GM12878 (cell line): ENCODE measurements at regions not wholly inside any gene's neighbourhood (a gene's known extent, or its start where the extent isn't known, plus 50 kb on each side); places are given as distances from the start of the nearest gene placed in this dataset.

ENCODE experiments used
- ATAC-seq: fragments of 200-7000 bp; cut with Tn5 transposase; 3 replicates; pipeline ENCODE4 v1.9.1; 2020; ENCODE audit warnings: mild to moderate bottlenecking, moderate library complexity
- BruUV-seq: library from RNA; stranded (reverse); fragments of 400-500 nt; replicated peaks from 2 replicates; lab custom pipeline; 2021; lab: Mats Ljungman, UMichigan
- CTCF ChIA-PET: fragments of 300-600 bp; sonication (Branson Sonifier 250); formaldehyde crosslinking; extraction: SDS; loops from one replicate; lab custom pipeline; 2021; ENCODE audit warnings: inconsistent platforms; lab: Yijun Ruan, JAX
- POLR2A ChIA-PET: fragments of 350-600 bp; formaldehyde crosslinking; extraction: SDS; loops from one replicate; lab custom pipeline; 2021; ENCODE audit warnings: inconsistent platforms; lab: Charles Lee
- RAD21 ChIA-PET: fragments of 300-600 bp; sonication (Branson Sonifier 250); formaldehyde crosslinking; loops from one replicate; lab custom pipeline; 2023; ENCODE audit warnings: antibody characterized with exemption; ENCODE audit not compliant: unreplicated experiment; lab: Charles Lee
- SMC1A ChIA-PET: fragments of 300-600 bp; sonication (Branson Sonifier 250); formaldehyde crosslinking; loops from one replicate; lab custom pipeline; 2023; ENCODE audit not compliant: unreplicated experiment, uncharacterized antibody; lab: Charles Lee
- DNase-seq: peaks from one replicate; pipeline ENCODE4 v3.0.0-alpha.2; 2011; ENCODE audit warnings: low read depth, low spot score
- FAIRE-seq: peaks from 3 replicates; lab custom pipeline; 2011; peaks lifted over from hg19 to GRCh38; lab: Jason Lieb, UNC
- H2AFZ ChIP-seq: 2 replicates; pipeline ENCODE4 v1.6.0; 2011; ENCODE audit warnings: low read depth, low read length, control low read depth; ENCODE audit not compliant: control insufficient read depth
- H3K27ac ChIP-seq: 2 replicates; pipeline ENCODE4 v1.5.1; 2011; ENCODE audit warnings: control low read depth; ENCODE audit not compliant: control insufficient read depth, insufficient read depth
- H3K27me3 ChIP-seq, 2 experiments: replicated peaks in 1 of 2; 2 replicates each; pipeline versions ENCODE4 v1.6.0 to v1.6.1; 2011; ENCODE audit warnings: low read length in 1 of 2; ENCODE audit not compliant: control insufficient read depth in 2 of 2, insufficient read depth in 2 of 2
- H3K36me3 ChIP-seq, 2 experiments: 2 replicates each; pipeline ENCODE4 v1.5.1; 2011; ENCODE audit warnings: low read length in 1 of 2; ENCODE audit not compliant: control insufficient read depth in 2 of 2, insufficient read depth in 2 of 2
- H3K4me1 ChIP-seq: 2 replicates; pipeline ENCODE4 v1.6.1; 2011; ENCODE audit warnings: mild to moderate bottlenecking, low read length, moderate library complexity, mixed read lengths; ENCODE audit not compliant: control insufficient read depth, insufficient read depth
- H3K4me2 ChIP-seq: 2 replicates; pipeline ENCODE4 v1.6.0; 2011; ENCODE audit warnings: control low read depth; ENCODE audit not compliant: control insufficient read depth, insufficient read depth
- H3K4me3 ChIP-seq: fragments of 200-600 bp; sonication (generic); 2 replicates; pipeline ENCODE4 v1.5.1; 2016
- H3K79me2 ChIP-seq: 2 replicates; pipeline ENCODE4 v1.6.0; 2011; ENCODE audit warnings: low read length; ENCODE audit not compliant: control insufficient read depth, insufficient read depth
- H3K9ac ChIP-seq: 2 replicates; pipeline ENCODE4 v1.8.0; 2011; ENCODE audit warnings: low read length, control low read depth, mixed read lengths; ENCODE audit not compliant: control insufficient read depth, insufficient read depth
- H3K9me3 ChIP-seq: replicated peaks from 3 replicates; pipeline ENCODE4 v1.5.1; 2011; ENCODE audit warnings: mild to moderate bottlenecking, low read length; ENCODE audit not compliant: control insufficient read depth, insufficient read depth
- H4K20me1 ChIP-seq: 2 replicates; pipeline ENCODE4 v1.6.0; 2011; ENCODE audit not compliant: control insufficient read depth, insufficient read depth
- CTCF ChIP-seq, 3 experiments: IDR thresholded peaks in 2 of 3; conservative IDR thresholded peaks in 1 of 3; 2 replicates each; pipeline ENCODE4 v1.5.1; 2011; ENCODE audit warnings: low read depth in 3 of 3, low read length in 3 of 3, mild to moderate bottlenecking in 3 of 3, control low read depth in 2 of 3, moderate library complexity in 2 of 3, inconsistent platforms in 1 of 3, mixed read lengths in 1 of 3; ENCODE audit not compliant: control insufficient read depth in 2 of 3, insufficient read depth in 1 of 3; ENCODE audit errors: extremely low read depth in 1 of 3
- IKZF2 ChIP-seq, 2 experiments: fragments of 450-650 bp; IDR thresholded peaks; 2 replicates each; pipeline ENCODE4 v1.6.1; 2017; ENCODE audit warnings: mild to moderate bottlenecking in 2 of 2, moderate library complexity in 2 of 2
- KAT2A ChIP-seq: conservative IDR thresholded peaks from 2 replicates; pipeline ENCODE4 v1.6.1; 2011; ENCODE audit warnings: low read depth, low read length; ENCODE audit not compliant: control insufficient read depth
- MTA2 ChIP-seq: fragments of 450-650 bp; IDR thresholded peaks from 2 replicates; pipeline ENCODE4 v1.6.1; 2016; ENCODE audit warnings: low read depth, mild to moderate bottlenecking, moderate library complexity
- MYB ChIP-seq: fragments of 150-350 bp; IDR thresholded peaks from 2 replicates; pipeline ENCODE4 v1.6.1; 2014; ENCODE audit warnings: mild to moderate bottlenecking, low read depth, low read length, borderline replicate concordance
- PKNOX1 ChIP-seq: fragments of 450-650 bp; IDR thresholded peaks from 2 replicates; pipeline ENCODE4 v1.6.1; 2016; ENCODE audit warnings: mild to moderate bottlenecking
- POU2F2 ChIP-seq: IDR thresholded peaks from 3 replicates; pipeline ENCODE4 v1.6.1; 2011; ENCODE audit warnings: low read depth, mild to moderate bottlenecking, low read length, borderline replicate concordance
- SREBF1 ChIP-seq: IDR thresholded peaks from 2 replicates; pipeline ENCODE4 v1.6.1; 2012; ENCODE audit warnings: mild to moderate bottlenecking, low read length
- USF2 ChIP-seq: IDR thresholded peaks from 2 replicates; pipeline ENCODE4 v1.6.1; 2011; ENCODE audit warnings: low read depth, low read length, improper control_type of control experiment, borderline replicate concordance
- ZBTB11 ChIP-seq: fragments of 450-650 bp; formaldehyde crosslinking; IDR thresholded peaks from 2 replicates; pipeline ENCODE4 v1.5.0; 2022; ENCODE audit warnings: mild to moderate bottlenecking, missing genetic modification characterization
- WGBS: methylation state at CpG from one replicate; pipeline ENCODE4 v1.1.6; 2016; ENCODE audit warnings: low lambda C conversion rate; ENCODE audit not compliant: insufficient replicate concordance, insufficient coverage; ENCODE audit errors: missing lambda C conversion rate; 5-methylcytosine and 5-hydroxymethylcytosine counted together
- in situ Hi-C: fragments of 300-500 bp; cut with MboI; formaldehyde crosslinking; loops from 9 replicates; pipeline ENCODE4 v1.14.3; 2018; ENCODE audit warnings: mixed read lengths
- intact Hi-C: fragments of 100-400 bp; cut with micrococcal nuclease; formaldehyde crosslinking; loops from one replicate; pipeline ENCODE4 v1.14.2; 2022; ENCODE audit not compliant: unreplicated experiment

- ChIA-PET CTCF (no interaction called here), SMC1A (no interaction called here), RAD21 (no interaction called here), POLR2A (no interaction called here)
- H3K27me3 ChIP-seq, result no peaks in the 10 kb centered on the region
- no peak overlapping the region for H3K9ac ChIP-seq
- H3K4me1 ChIP-seq, result peaks cover 4% of the 10 kb centered on the region
- no peak overlapping the region for H3K4me2 ChIP-seq
- 34% methylated on average over 3 of the region's 3 CpGs for WGBS
- H4K20me1 ChIP-seq, result no peaks in the 10 kb centered on the region
- no peaks in the 10 kb centered on the region for H3K36me3 ChIP-seq
- no peak overlapping the region for H3K27ac ChIP-seq
- DNase-seq, result no peak
- no peak overlapping the region for H2AFZ ChIP-seq
- FAIRE-seq, result no peak
- H3K79me2 ChIP-seq, result no peaks in the 10 kb centered on the region
- H3K4me3 ChIP-seq, result no peak overlapping the region
- ATAC-seq, result no peak
- in situ Hi-C loops (loop anchor here (5.0 kb wide), 1 partner anchor 47 kb away; no protein-coding TSS in a partner anchor), intact Hi-C loops (loop anchor here (10.0 kb wide), 1 partner anchor 55 kb away; no protein-coding TSS in a partner anchor)
- TF ChIP-seq MYB (no peak), MTA2 (no peak), KAT2A (no peak), SREBF1 (no peak), PKNOX1 (no peak), USF2 (no peak), ZBTB11 (CRISPR knock-in tag) (no peak), IKZF2 (IDR thresholded peaks at IDR 0.05) (no peak), CTCF (IDR thresholded peaks at IDR 0.05 in 2 of 3, conservative IDR thresholded peaks at IDR 0.05 in 1 of 3; ENCODE audit: control insufficient read depth in 2 of 3, extremely low read depth in 1 of 3, insufficient read depth in 1 of 3, low read depth in 3 of 3, low read length in 3 of 3) (no peak), POU2F2 (no peak)
- BruUV-seq, result no TSS peak
- H3K9me3 ChIP-seq, result no peaks in the 10 kb centered on the region; the same call in 1 of the 3 replicates
Measured at GRCh38 chr18:10259901-10260300, 194.5 kb upstream of the APCDD1 start.
